HG03103 (cell line): ENCODE measurements at regions not wholly inside any gene's neighbourhood (a gene's known extent, or its start where the extent isn't known, plus 50 kb on each side); places are given as distances from the start of the nearest gene placed in this dataset.

Source experiments
- ATAC-seq: cut with Tn5 transposase; IDR thresholded peaks from one replicate; pipeline ENCODE4 v1.9.1; 2021; ENCODE audit warnings: low read depth; ENCODE audit not compliant: unreplicated experiment

GRCh38 chr3:72352176-72352575, 496.1 kb downstream of the SHQ1 start:
- ATAC-seq = no peak

- ATAC-seq = no peak
These were observed 496.7 kb downstream of the SHQ1 start for GRCh38 chr3:72351536-72351935.

- ATAC-seq = no peak
These were observed 497.3 kb downstream of the SHQ1 start for GRCh38 chr3:72350761-72351505.

- no peak for ATAC-seq
These were observed 499.9 kb downstream of the SHQ1 start for GRCh38 chr3:72348357-72348756.

- no peak for ATAC-seq
These were observed 500.4 kb downstream of the SHQ1 start for GRCh38 chr3:72347819-72348319.

GRCh38 chr3:72346526-72346926, 501.7 kb downstream of the SHQ1 start:
- ATAC-seq = no peak

GRCh38 chr3:72345980-72346379, 502.3 kb downstream of the SHQ1 start:
- no peak for ATAC-seq

- no peak for ATAC-seq
These were observed 502.9 kb downstream of the SHQ1 start for GRCh38 chr3:72345237-72345878.

GRCh38 chr3:72344647-72345046, 503.6 kb downstream of the SHQ1 start:
- no peak for ATAC-seq

GRCh38 chr3:72344236-72344635, 504.0 kb downstream of the SHQ1 start:
- ATAC-seq = no peak

- ATAC-seq = no peak
These were observed 505.2 kb downstream of the SHQ1 start for GRCh38 chr3:72343078-72343477.

GRCh38 chr3:72342450-72342849, 505.8 kb downstream of the SHQ1 start:
- no peak for ATAC-seq

GRCh38 chr3:72341920-72342319, 506.3 kb downstream of the SHQ1 start:
- no peak for ATAC-seq

GRCh38 chr3:72341380-72341770, 506.9 kb downstream of the SHQ1 start:
- ATAC-seq = no peak

GRCh38 chr3:72340476-72341379, 507.5 kb downstream of the SHQ1 start:
- no peak for ATAC-seq

GRCh38 chr3:72340056-72340455, 508.2 kb downstream of the SHQ1 start:
- no peak for ATAC-seq

- no peak for ATAC-seq
These were observed 508.6 kb downstream of the SHQ1 start for GRCh38 chr3:72339670-72340030.

- ATAC-seq = no peak
These were observed 509.1 kb downstream of the SHQ1 start for GRCh38 chr3:72338942-72339669.

GRCh38 chr3:72338082-72338941, 509.9 kb downstream of the SHQ1 start:
- no peak for ATAC-seq

- ATAC-seq = no peak
These were observed 510.8 kb downstream of the SHQ1 start for GRCh38 chr3:72337480-72337855.
